Endodermal cell (in vitro differentiated cells): ENCODE measurements at regions not wholly inside any gene's neighbourhood (a gene's known extent, or its start where the extent isn't known, plus 50 kb on each side); places are given as distances from the start of the nearest gene placed in this dataset.

Experiments used
- DNase-seq: peaks from one replicate; pipeline ENCODE4 v3.0.0-alpha.2; 2017
- H3K27ac ChIP-seq: 2 replicates; pipeline ENCODE4 v1.5.1; 2013; ENCODE audit warnings: mild to moderate bottlenecking, low read depth, low read length, moderate library complexity
- H3K27me3 ChIP-seq: 2 replicates; pipeline ENCODE4 v1.6.1; 2013; ENCODE audit warnings: mild to moderate bottlenecking, low read length, moderate library complexity; ENCODE audit not compliant: insufficient read depth, control insufficient read depth, poor library complexity, severe bottlenecking
- H3K36me3 ChIP-seq: 2 replicates; pipeline ENCODE4 v1.7.0; 2013; ENCODE audit warnings: mild to moderate bottlenecking, low read length, moderate library complexity; ENCODE audit not compliant: control insufficient read depth, insufficient read depth
- H3K4me1 ChIP-seq: one replicate; pipeline ENCODE4 v1.7.0; 2013; ENCODE audit warnings: low read length; ENCODE audit not compliant: control insufficient read depth, insufficient read depth
- H3K4me3 ChIP-seq: 2 replicates; pipeline ENCODE4 v1.5.1; 2013; ENCODE audit warnings: mild to moderate bottlenecking, low read length, moderate library complexity
- H3K9ac ChIP-seq: 2 replicates; pipeline ENCODE4 v1.6.1; 2013; ENCODE audit warnings: mild to moderate bottlenecking, low read length, moderate library complexity; ENCODE audit not compliant: poor library complexity, severe bottlenecking; ENCODE audit errors: extremely low read depth
- H3K9me3 ChIP-seq: 2 replicates; pipeline ENCODE4 v1.6.1; 2013; ENCODE audit warnings: mild to moderate bottlenecking, low read length, moderate library complexity; ENCODE audit not compliant: control insufficient read depth
- H3K27ac Mint-ChIP-seq: 2 replicates; pipeline ENCODE4 v1.8.0; 2020; ENCODE audit warnings: mixed read lengths
- H3K27me3 Mint-ChIP-seq: 2 replicates; pipeline ENCODE4 v1.8.0; 2021; ENCODE audit warnings: mild to moderate bottlenecking, mixed read lengths; ENCODE audit not compliant: insufficient read depth
- H3K36me3 Mint-ChIP-seq: 2 replicates; pipeline ENCODE4 v1.8.0; 2020; ENCODE audit warnings: low read depth, mixed read lengths
- H3K4me1 Mint-ChIP-seq: 2 replicates; pipeline ENCODE4 v1.8.0; 2020; ENCODE audit warnings: mixed read lengths
- H3K4me3 Mint-ChIP-seq: 2 replicates; pipeline ENCODE4 v1.8.0; 2020; ENCODE audit warnings: mild to moderate bottlenecking, moderate library complexity, mixed read lengths
- H3K9me3 Mint-ChIP-seq: 2 replicates; pipeline ENCODE4 v1.8.0; 2020; ENCODE audit warnings: mild to moderate bottlenecking, mixed read lengths
- CTCF ChIP-seq: fragments of 200-600 bp; sonication (generic); conservative IDR thresholded peaks from 2 replicates; pipeline ENCODE4 v1.5.0; 2021; ENCODE audit warnings: antibody characterized with exemption, mild to moderate bottlenecking
- WGBS, 2 experiments: methylation state at CpG; one replicate each; pipeline versions ENCODE4 v1.1.5 to v1.1.7; 2013; ENCODE audit warnings: missing lambda C conversion rate in 2 of 2, mixed read lengths in 1 of 2; ENCODE audit not compliant: insufficient coverage in 1 of 2, insufficient read length in 1 of 2; 5-methylcytosine and 5-hydroxymethylcytosine counted together

DNA sequence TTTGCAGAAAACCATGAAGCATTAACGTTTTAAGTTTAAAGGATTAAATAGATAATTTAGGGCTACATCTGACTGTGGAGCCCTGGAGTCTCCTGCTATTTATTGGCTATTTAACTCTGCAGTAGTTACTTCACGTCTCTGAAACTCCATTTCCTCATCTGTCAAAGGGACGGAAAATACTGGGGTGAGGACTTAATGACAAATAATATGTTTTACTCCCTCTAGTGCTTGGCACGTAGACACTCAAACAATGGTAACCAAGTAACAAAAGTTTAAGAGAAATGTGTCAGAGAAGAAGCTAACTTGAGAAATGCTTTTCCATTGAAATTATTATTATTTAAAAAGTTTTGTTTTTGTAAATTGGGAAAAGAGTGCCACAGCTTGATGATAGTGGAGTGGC, 130.7 kb upstream of the RCN1 start:
- Mint-ChIP-seq H3K4me3 (no peak overlapping the region), H3K27me3 (peaks cover 13% of the 10 kb centered on the region), H3K27ac (no peak overlapping the region), H3K4me1 (peaks cover 46% of the 10 kb centered on the region), H3K9me3 (no peaks in the 10 kb centered on the region), H3K36me3 (no peaks in the 10 kb centered on the region)
- Histone ChIP-seq H3K9me3 (no peaks in the 10 kb centered on the region), H3K4me1 (peaks cover 32% of the 10 kb centered on the region), H3K4me3 (no peak overlapping the region), H3K27me3 (peaks cover 5% of the 10 kb centered on the region), H3K27ac (no peak overlapping the region), H3K9ac (no peak overlapping the region), H3K36me3 (no peaks in the 10 kb centered on the region)
- 84 to 85% methylated on average over 4 of the region's 4 CpGs for WGBS, 2 experiments
- peak; percentile 20 for TF ChIP-seq CTCF
- no peak for DNase-seq

DNA sequence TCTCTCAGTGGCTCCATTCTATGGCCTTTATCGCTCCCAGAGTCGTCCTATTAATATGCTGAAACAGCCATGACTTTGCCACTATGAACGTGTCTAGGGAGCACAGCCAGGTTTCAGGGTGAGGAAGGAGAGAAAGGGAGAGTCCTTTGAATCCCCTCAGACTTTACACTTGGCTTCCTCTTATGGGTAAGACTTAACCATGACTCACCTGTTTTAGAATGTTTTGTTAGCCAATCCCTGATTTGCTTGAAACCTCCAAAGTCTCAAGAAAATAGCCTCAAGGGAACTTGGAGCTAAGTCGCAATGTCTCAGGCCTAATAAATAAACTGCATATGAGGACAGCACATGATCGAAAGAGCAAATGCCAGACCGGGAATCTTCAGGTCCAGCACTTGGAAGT, 131.2 kb upstream of the RCN1 start:
- H3K4me1 ChIP-seq, result peaks cover 32% of the 10 kb centered on the region
- no peaks in the 10 kb centered on the region for H3K9me3 ChIP-seq
- Mint-ChIP-seq H3K36me3 (no peaks in the 10 kb centered on the region), H3K4me3 (no peak overlapping the region), H3K27me3 (peaks cover 16% of the 10 kb centered on the region), H3K4me1 (peaks cover 50% of the 10 kb centered on the region), H3K27ac (no peak overlapping the region), H3K9me3 (no peaks in the 10 kb centered on the region)
- H3K4me3 ChIP-seq, result no peak overlapping the region
- no peak for TF ChIP-seq CTCF
- DNase-seq, result no peak
- H3K9ac ChIP-seq, result no peak overlapping the region
- H3K27ac ChIP-seq, result no peak overlapping the region
- H3K36me3 ChIP-seq, result no peaks in the 10 kb centered on the region
- WGBS, 2 experiments, result 80 to 84% methylated on average over 5 to 6 of the region's 6 CpGs
- H3K27me3 ChIP-seq, result peaks cover 5% of the 10 kb centered on the region

- Mint-ChIP-seq H3K4me1 (peaks cover 52% of the 10 kb centered on the region), H3K27ac (no peak overlapping the region), H3K9me3 (no peaks in the 10 kb centered on the region), H3K36me3 (no peaks in the 10 kb centered on the region), H3K27me3 (peaks cover 28% of the 10 kb centered on the region), H3K4me3 (no peak overlapping the region)
- 28 to 60% methylated on average over 7 to 15 of the region's 15 CpGs for WGBS, 2 experiments
- H3K27me3 ChIP-seq, result peaks cover 12% of the 10 kb centered on the region
- H3K27ac ChIP-seq, result no peak overlapping the region
- no peak overlapping the region for H3K9ac ChIP-seq
- peaks cover 32% of the 10 kb centered on the region for H3K4me1 ChIP-seq
- H3K36me3 ChIP-seq, result no peaks in the 10 kb centered on the region
- peak; percentile 99 for TF ChIP-seq CTCF
- no peak overlapping the region for H3K4me3 ChIP-seq
- DNase-seq, result peak; percentile 96
- H3K9me3 ChIP-seq, result no peaks in the 10 kb centered on the region
Measured at GRCh38 chr11:31958076-31958735, 132.7 kb upstream of the RCN1 start.
